Limb (tissue), 2 donors: ENCODE measurements at regions not wholly inside any gene's neighbourhood (a gene's known extent, or its start where the extent isn't known, plus 50 kb on each side); places are given as distances from the start of the nearest gene placed in this dataset.

Source experiments
- DNase-seq, 2 donors: peaks; one replicate each; pipeline ENCODE4 v3.0.0-alpha.2; 2016; ENCODE audit errors: extremely low spot score in 2 of 2

- no peak for DNase-seq
These were observed 265.2 kb downstream of the QKI start for GRCh38 chr6:163679753-163680152.

- DNase-seq = no peak
These were observed 264.6 kb downstream of the QKI start for GRCh38 chr6:163679012-163679660.

- no peak for DNase-seq
These were observed 261.1 kb downstream of the QKI start for GRCh38 chr6:163675611-163676010.

DNA sequence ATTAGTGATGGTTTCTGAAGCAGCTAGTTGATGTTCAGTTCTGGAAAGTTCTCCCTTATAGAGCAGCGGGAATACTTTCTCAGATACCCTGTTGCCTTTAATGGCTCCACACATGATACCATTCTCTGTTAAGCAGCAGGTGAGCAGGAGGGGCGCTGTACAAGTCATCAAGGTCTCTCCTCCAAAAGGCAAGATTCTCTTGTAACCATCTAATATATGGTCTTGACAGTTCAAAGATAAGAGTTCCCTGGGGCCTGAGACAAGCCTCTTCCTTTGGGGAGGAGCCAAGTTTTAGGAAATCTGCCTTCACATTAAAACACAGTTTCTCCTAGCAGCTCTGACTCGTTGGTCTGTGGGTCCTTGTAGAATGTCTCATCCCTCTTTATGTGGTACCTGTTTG lies 258.2 kb downstream of the QKI start:
- DNase-seq = no peak

GRCh38 chr6:163671791-163672190 lies 257.3 kb downstream of the QKI start:
- no peak for DNase-seq

DNA sequence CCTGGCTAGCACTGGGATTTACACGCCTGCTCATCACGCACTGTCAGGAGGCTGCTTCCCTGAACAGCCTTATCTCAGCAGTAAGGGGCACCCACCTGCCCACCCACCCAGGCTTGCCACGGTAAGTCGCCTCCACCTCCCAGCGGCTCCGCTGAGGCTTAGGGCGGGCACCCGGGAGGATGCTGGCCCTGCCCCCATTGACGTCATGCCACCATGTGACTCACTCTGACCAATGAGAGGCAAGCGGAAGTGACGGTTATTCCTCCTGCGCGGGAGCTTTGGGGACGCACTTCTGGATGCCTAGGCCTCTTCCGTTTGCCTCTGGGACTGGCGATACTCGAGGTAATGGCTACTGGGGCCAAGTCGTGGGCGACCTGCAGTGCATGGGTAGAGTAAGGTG lies 256.8 kb downstream of the QKI start:
- DNase-seq = no peak

GRCh38 chr6:163670336-163670735 lies 255.8 kb downstream of the QKI start:
- DNase-seq = no peak

- no peak for DNase-seq
These were observed 253.5 kb downstream of the QKI start for GRCh38 chr6:163668061-163668426.

DNA sequence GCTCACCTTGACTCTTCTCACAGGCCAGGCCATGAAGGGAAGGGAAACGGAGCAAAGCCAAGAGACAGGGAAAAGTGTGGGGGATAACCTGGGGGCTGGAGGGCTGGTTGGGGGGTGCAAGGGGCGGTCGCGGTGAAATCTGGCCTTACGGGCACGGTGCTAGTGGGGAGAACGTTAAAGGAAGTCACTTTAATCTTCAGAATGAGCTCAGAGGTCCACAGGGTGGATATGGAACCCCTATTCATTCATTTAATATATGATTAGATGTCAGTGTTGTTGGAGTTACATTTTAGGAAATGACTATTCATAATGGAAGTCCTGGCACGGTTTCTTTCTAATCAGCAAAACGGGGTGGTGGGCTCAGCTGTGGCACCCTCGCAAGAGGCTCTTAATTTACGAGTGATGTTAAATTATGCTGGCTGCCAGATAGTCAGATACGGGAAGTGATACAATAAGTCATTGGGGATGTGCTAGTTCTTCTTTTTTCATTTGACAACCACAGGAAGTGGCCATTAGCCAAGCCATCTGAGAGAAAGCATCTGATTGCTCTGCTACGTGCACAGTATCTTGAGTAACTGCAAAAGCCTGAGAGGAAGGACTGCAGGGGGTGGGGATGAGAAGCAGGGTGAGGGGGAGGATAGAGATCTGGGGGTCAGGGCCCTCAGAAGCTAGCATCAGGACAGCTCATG lies 253.0 kb downstream of the QKI start:
- DNase-seq = peak in 1 of 2 donors; percentile 30

GRCh38 chr6:163665464-163665863 lies 250.9 kb downstream of the QKI start:
- no peak for DNase-seq

DNA sequence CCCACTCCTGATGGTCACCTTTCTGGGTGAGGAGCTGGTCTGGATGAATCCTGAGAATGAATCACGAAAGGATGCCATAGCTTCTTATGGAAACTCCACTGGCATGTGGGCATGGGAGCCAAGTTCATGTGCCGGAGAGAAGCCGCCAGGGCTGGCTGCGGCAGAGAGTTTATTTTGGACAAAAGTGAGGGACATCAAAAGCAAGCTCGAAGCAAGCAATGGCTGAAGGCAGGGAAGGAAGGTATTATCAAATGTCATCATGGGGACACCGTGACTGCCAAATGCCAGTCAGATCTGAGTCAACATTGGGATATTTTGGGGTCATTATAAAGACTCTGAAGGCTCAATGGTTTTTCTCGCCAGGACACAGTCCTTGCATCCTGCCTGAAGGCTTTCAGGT lies 249.1 kb downstream of the QKI start:
- DNase-seq = no peak

DNA sequence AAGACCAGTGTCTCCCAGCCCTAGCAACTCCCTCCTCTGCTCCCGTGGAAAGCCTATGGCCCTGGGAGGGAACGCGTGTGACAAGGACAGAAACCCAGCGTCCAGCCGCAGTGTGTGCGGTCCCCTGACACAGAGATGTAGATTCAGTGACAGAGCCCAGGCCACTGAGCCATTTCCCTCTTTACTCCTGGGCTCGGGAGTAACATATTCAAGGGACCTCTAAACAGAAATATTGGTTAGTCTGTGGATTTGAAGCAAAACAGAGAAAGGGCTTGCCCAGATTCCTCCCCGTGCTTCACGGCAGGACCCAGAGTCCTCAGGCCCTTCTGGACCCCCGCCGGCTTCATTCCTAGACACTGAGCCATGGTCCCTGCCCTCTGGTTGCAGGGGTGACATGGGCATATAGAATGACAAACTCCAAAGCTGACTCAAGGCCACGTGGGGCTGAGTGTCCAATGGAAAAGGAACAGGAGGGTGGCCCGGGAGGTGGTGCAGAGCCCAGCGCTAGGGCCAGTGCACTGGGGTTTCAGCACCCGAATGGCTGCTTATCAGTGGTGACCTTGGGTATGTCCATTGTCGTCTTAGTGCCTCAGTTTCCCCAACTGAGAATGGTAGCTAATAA lies 248.2 kb downstream of the QKI start:
- DNase-seq = no peak

GRCh38 chr6:163661272-163661671 lies 246.8 kb downstream of the QKI start:
- no peak for DNase-seq

- no peak for DNase-seq
These were observed 245.3 kb downstream of the QKI start for GRCh38 chr6:163659803-163660202.

- DNase-seq = no peak
These were observed 241.0 kb downstream of the QKI start for GRCh38 chr6:163655217-163656121.

DNA sequence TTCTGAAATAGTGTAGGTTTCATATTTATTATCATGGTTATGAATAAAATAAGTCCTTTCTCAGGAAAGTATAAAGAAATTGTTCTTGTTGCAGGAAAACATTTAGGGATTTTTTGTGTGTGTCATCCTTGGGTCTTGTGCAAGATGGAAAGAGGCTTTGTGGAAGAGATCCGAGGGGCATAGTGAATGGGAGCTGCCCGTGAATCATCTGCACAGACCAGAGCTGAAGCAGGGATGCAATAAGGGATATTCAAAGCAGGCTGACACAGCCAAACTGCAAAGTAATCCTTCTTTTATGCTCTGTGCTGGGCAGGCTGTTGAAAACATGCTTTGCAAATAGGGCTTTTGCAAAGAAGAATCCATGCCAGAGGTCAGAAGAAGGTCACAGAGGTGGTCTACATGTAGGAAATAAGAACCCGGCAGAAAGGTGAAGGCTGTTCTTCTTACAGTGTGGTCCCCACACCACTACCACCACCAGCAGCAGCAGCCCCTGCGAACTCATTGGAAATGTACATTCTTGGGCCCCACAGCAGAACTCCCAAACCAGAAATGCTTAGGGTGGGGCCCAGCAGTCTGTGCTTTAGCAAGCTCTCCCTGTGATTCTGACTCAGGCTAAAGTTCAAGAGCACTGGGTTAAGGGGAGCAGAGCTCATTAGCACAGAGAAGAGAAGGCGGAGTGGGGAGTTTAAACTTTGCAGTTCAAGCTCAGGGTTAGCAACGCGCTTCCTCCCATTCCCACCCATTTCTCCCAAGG lies 237.6 kb downstream of the QKI start:
- DNase-seq = no peak

DNA sequence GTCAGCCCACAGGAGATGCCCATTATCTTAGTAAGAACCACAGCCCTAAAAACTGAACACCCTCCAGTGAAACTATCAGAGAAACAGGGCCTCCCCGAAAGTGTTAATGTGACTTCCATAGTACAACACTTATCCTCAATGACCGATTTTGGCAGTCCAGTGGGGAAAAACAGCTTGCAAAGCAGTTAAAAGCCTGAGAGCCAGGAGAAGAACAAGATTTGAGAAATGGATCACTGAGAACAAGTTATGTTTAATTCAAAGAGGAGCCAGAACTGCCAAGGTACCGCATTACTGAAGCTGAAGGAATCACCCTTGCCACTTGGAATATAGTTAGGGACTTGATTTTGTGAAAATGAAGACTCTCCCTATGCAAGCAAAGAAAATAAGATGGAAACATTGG lies 236.9 kb downstream of the QKI start:
- no peak for DNase-seq

DNA sequence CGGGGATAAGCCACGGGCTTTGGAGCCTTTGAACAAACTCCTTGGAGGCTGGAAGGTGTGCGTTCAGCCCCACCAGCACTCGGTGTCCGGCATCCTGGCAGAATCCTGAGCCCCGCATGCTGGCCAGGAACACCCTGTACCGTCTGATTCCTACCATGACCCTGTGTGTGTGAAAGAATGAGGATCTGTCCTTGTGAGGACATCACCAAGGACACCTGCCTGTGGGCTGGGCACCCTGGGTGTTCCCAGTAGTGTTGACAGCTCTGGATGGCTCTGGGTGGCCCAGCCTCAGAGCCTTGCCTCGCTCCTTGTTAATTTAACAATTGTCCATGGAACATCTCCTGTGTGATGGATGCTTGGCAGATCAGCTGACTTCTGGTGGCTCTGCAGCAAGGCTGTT lies 234.3 kb downstream of the QKI start:
- no peak for DNase-seq

- DNase-seq = no peak
These were observed 233.1 kb downstream of the QKI start for GRCh38 chr6:163647624-163648023.

GRCh38 chr6:163646866-163647265 lies 232.3 kb downstream of the QKI start:
- DNase-seq = no peak

DNA sequence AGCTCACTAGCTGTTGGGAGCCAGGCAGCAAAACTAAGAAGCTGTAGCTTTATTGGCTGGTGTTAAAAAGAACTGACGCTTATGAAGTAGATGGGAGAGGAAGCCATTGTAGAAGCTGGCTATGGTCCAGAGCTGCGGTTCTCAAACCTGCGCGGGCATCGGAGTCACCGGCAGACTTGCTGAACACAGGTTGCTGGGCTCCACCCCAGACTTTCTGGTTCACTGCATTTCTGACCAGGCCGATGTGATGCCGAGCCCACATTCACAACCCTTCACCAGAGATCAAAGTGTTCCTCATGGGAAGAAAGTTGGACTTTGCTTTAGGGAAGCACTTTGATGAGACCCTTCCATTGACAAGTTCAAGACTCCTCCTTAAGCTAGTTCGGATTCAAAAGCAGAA lies 231.6 kb downstream of the QKI start:
- DNase-seq = no peak
